Right ventricle myocardium superior (tissue), 1 donor: ENCODE measurements at regions not wholly inside any gene's neighbourhood (a gene's known extent, or its start where the extent isn't known, plus 50 kb on each side); places are given as distances from the start of the nearest gene placed in this dataset.
A peak's percentile ranks its signal among the peaks of the same experiment; 100 is the strongest.
"Not testable (repeated sequence)": the region's sequence is repeated elsewhere in the genome, so short reads cannot be mapped to it uniquely, and the experiment has no call there.

Experiments used
- ATAC-seq: fragments of 200-7000 bp; cut with Tn5 transposase; one replicate; pipeline ENCODE4 v1.9.1; 2020; ENCODE audit warnings: mild to moderate bottlenecking; ENCODE audit not compliant: poor library complexity
- DNase-seq: peaks from one replicate; pipeline ENCODE4 v3.0.0-alpha.2; 2020
- intact Hi-C: fragments of 100-400 bp; cut with DNase I; formaldehyde crosslinking; loops from one replicate; pipeline ENCODE4 v1.11.2; 2022
- donor health status: DM: no; HTN: yes; CAD: no; lungs with severe emphysema.

DNA sequence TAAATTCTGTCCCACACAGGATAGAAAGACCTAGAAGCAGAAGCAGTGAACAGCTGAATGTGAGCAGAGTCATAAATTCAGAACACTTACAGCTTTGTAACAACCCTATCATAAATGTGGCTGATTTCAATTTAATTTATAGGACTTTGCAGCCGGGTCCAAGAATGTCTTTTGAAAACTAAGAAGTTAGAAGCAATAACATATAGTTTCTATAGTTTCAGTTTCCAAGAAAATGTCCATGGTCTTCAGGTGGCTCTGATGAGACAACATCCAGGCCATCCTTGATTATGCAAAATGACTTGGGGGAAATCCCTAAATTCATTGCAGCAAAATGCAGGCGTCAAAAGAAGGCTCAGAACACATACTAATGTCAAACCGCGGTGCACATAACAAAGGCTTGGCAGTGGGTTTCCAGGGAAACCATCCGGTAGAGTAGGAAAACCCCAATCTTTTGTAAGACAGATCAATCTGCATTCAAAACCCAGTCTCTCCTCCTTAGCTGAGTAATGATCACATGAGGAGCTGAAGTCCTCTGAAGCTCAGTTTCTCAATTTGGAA, 442.2 kb upstream of the ID2 start:
- intact Hi-C loops = no loop called here
- ATAC-seq (no peak), DNase-seq (no peak)

DNA sequence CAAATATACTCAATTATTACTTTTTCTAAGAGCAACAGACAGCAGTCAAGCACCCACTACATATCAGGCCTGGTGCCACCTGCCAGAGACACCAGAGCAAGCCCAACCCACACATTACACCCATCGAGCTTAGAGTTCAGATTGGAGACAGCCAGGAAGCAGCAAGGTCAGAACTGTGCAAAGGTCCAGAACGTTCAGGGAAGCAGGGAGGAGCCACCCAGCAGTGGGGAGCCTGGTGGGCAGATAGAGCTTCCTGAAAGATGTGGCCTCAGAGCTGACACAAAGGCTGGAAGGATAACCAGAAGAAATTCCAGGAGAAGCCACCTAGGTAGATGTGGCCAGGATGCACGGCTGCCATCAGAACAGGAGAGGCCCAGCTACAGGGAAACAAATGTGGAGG, 440.5 kb upstream of the ID2 start:
- intact Hi-C loops = no loop called here
- DNase-seq = no peak
- no peak for ATAC-seq

DNA sequence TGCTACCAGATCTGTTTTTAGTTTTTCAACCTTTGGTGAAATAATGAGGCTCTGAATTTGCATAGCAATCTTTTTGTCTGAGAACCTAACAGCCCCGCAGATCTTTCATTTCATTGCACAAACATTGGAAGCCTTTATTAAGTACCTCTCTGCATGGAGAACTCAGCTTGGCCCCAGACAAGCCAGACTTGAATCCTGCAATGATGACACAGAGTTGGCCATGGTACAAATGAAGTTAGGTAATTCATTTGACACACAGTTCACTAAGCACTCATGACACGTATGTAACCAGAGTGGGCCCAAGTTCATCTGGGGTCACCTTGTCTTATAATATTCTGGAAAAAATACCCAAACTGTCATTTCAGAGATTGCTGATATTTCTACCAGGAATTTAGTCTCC, 439.1 kb upstream of the ID2 start:
- ATAC-seq = peak; percentile 58
- intact Hi-C loops = no loop called here
- DNase-seq = no peak

DNA sequence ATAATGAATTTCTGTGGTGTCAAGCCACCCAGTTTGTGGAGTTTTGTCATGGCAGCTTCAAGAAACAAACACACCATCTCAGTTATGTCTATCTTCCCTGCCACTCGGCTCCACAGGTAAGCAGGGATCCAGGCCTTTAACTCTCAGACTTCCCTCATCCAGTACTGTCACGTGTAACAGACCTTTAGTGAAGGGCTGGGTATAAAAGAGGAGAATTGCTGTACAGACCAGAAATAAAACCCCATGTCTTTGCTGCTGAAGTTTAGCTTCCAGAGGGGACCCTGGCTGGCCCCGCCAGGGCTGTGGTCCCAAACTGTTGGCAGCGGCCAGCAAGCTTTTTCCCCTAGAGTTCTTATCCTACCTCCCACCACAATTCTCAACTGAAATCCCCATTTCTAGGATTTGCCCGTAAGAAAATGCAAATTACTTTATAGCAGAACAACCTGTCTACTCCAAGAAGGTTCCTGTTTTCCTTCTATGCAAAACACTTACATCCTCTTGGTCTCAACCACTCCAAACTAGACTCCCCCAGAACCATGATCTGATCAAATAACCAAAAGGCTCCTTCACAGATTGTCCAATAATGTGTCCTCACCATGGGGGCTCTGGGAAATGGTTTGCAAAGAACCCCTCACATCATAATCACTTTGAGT, 438.0 kb upstream of the ID2 start:
- intact Hi-C loops = no loop called here
- DNase-seq (no peak), ATAC-seq (no peak)

DNA sequence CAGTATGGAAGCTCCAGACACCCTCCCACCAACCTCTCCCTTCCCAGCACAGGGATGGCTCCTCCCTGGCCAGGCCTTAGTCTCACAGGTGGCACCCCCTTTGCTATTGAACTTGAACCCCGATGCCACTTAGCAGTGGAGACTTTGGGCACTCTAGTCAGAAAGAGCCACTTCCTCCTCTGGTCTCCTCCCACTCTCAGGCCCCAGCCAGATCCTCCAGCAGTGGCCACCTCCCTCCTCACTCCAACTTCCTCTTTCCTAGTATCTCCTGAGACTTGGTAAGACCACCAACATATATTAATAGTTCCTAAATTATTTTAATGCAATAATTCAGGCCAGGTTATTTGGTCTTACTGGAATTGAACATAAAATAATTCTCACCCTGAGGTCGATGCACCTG, 437.2 kb upstream of the ID2 start:
- intact Hi-C loops = no loop called here
- ATAC-seq = no peak
- DNase-seq = no peak

DNA sequence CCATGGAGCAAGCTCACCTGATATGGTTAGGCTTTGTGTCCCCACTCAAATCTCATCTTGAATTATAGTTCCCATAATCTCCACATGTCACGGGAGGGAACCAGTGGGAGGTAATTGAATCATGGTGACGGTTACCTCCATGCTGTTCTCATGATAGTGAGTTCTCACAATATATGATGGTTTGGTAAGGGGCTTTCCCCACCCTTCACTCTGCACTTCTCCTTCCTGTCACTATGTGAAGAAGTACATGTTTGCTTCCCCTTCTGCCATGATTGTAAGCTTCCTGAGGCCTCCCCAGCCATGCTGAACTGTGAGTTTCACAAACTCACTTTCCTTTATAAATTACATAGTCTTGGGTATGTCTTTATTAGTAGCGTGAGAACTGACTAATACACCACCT, 435.7 kb upstream of the ID2 start:
- ATAC-seq (no peak), DNase-seq (no peak)
- intact Hi-C loops = no loop called here

DNA sequence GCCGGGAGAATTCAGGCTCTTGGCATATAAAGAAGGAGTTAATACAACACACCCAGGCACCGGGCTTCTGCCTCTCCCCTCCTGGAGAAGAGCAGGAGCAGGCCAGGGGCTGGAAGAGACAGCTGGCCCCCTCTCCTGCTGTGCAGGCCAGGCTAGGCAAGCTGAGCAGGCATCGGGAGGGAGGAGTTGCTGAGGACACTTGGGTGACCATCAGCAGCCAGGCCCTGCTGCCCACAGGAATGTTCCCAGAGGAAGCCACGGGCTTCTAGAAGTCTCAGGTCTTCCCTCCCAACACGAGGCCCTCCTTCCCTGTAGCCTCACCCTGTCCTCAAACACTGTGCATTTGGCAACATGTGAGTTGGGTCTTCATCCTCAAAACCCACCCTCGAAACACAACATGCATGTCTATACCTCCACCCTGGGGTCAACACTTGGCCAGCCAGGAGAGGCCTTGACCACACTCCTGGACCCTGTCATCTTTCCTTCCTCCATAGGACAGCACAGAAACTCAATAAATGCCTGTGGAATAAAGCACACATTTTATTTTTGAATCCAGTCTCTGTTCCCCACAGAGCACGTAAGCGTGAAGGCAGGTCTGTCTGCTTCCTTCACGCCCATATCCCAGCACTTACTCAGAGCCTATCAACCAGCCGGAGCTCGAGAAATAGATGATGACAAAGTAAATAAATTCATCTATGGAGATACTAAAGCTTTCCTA, 433.8 kb upstream of the ID2 start:
- intact Hi-C loops = no loop called here
- ATAC-seq = peak; percentile 49
- no peak for DNase-seq

DNA sequence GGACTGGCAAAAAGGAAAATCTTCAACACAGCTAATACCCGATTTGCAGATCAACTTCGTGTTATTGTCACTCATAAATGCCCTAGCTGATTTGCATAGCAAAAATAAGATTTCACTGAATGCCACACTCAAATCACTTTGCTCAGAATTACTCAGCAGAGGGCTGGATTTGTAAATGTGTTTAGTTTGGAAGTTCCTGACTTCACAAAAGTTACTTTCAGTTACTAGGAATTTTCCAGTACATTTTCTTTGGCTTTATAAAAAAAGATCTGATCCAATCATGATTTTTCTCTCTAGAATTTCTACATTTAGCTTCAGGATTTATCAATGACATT, 433.3 kb upstream of the ID2 start:
- ATAC-seq (peak; percentile 40), DNase-seq (no peak)
- intact Hi-C loops = no loop called here

DNA sequence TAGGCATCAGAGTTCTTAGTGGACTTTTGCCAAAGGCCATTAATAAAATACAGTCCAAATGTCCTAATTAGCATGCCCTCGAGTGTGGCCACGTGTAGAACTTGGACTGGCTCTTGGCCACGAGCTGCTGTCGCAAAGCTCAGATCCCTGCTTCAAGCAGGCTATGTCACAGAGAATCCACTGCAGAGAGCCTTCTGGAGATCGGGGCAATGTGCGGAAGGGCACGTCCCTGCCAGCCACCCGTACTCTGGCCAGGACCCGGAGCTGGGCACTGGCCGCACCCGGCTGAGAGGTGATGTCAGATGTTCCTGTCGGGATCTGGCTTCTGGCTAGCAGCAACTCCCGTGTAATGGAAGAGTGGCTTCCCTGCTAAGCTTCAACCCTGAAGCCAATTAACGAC, 432.7 kb upstream of the ID2 start:
- ATAC-seq = peak; percentile 68

DNA sequence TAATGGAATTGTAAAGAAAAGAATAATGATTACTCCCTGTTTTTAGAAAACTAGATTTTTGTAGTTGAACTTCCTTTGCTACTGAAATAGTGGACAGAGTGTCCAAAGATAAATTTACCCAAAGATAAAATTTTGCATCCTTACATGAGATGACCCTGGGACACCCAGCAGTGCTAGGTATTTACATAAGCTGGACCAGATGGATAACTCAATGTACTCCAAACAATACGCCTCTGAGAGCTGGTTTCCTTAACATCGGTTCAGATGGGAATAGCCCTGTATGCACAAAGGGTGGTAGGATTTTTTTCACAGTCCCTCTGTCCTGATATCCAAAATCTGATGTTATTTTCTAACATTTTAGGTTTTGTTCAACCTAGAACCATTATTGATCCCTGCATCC, 432.1 kb upstream of the ID2 start:
- intact Hi-C loops = no loop called here
- no peak for DNase-seq
- ATAC-seq = no peak

More for the DNA sequence above, 432.7 kb upstream of the ID2 start:
- no peak for DNase-seq
- intact Hi-C loops = no loop called here

DNA sequence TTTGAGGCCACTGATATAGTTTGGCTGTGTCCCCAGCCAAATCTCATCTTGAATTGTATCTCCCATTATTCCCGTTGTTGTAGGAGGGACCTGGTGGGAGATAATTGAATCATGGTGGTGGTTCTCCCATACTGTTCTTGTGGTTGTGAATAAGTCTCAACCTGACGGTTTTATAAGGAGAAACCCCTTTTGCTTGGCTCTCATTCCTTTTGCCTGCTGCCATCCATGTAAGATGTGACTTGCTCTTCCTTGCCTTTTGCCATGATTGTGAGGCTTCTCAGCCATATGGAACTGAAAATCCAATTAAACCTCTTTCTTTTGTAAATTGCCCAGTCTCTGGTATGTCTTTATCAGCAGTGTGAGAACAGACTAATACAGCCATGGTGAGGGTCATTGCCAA, 431.6 kb upstream of the ID2 start:
- ATAC-seq, intact Hi-C loops: not testable (repeated sequence)

DNA sequence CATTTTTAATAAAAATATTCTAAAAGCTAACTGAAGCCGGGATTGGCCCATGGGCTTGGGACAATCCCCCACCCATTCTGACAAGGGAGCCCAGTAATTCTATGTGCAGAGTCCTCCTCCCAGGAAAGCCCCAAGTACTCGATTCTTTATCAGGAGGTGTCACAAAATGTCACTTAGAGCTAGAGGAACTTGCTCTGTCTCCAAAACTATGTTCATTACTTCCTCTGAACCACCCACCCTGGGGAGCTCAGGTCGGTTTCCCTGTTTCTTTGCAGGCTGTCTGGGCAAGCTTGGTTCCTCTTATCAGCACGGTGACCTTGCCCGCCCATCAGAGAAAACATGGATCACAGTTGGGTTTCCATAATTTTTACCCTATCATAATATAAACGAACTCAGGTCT, 430.6 kb upstream of the ID2 start:
- DNase-seq (no peak), ATAC-seq (no peak)
- intact Hi-C loops = no loop called here

More for the DNA sequence above, 431.6 kb upstream of the ID2 start:
- DNase-seq = not testable (repeated sequence)

DNA sequence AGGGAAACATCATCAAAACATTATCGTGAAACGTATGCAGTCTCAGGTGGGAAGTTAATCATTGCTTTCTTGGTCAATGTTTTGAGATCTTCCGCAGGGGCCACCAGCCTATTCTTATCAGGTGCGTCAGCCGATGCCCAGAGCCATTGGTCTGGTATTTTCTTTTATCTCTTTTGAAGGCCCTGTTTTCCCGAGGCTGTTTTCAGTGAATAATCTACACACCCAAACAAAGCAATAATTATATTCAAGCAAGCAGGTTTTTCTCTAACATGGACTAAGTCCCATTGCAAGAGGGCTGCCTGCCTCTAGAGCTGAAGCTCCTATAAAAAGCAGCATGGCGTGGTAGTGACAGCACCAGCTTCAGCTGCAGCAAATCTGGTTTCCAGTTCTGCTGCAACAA, 430.0 kb upstream of the ID2 start:
- intact Hi-C loops = no loop called here
- DNase-seq (no peak), ATAC-seq (no peak)

DNA sequence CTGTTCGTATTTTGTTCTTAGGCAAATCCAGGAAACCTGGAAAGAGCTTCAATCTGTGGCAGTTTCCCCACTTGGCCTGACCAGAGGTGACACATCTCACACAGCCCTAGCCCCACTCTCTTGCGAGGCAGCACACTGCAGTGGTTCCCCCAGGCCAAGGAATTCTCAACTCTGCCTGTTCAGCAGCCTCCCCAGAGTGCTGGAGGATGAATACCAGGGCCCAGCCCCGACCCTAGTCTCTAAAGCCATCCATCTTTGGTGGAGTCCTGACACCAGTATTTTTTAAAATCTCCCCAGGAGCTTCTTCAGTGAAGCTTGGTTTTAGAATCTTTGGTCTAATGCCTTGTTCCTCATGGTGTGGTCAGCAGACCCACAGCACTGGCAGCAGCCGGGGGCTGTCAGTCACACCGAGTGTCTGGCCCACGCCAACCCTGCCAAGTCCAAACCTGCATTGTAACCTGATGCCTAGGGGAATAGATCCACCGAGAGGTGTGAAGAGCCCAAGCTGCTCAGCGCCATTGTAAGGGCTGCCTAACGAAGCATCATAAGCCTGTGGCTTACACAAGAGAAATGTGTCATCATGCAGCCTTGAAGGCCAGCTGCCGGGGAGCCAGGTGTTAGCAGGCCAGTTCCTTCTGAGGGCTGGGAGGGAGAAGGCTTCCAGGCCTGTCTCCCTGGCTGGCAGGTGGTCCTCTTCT, 428.7 kb upstream of the ID2 start:
- DNase-seq (no peak), ATAC-seq (no peak)
- intact Hi-C loops = no loop called here

DNA sequence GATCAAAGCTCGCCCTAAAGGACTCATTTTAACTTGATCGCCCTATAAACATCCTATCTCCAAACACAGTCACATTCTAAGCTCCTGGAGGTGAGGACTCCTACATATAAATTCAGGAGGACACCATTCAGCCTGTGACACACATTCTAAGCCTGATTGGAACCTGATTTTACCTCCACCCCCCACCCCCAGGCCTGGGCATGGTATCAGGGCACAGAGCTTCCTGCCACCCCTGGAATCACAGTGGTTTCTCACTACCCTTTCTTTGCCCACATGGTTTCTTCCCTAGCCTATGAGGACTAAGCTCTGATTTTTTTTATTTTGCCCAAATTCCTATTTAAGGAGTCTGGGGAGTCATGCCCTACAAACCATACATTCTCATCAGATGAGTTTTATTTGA, 428.1 kb upstream of the ID2 start:
- DNase-seq = no peak
- intact Hi-C loops = no loop called here
- no peak for ATAC-seq

DNA sequence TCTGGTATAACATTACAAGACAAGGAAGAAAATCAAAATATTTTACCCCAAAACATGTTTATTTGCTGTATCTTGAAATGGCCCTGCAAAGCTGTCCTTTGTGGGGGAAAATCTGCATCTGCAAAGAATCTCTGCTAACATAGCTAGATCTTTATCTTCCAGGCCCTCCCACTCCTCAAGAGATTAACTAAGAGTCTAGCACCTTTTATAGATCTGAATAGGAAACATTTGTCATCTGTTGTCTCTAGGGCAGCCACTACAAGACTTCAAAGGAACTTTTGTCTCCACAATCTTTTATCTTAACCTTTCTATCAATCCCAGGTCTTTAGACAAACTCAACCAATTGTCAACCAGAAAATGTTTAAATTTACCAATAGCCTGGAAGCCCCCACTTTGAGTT, 427.6 kb upstream of the ID2 start:
- ATAC-seq, DNase-seq, intact Hi-C loops: not testable (repeated sequence)

DNA sequence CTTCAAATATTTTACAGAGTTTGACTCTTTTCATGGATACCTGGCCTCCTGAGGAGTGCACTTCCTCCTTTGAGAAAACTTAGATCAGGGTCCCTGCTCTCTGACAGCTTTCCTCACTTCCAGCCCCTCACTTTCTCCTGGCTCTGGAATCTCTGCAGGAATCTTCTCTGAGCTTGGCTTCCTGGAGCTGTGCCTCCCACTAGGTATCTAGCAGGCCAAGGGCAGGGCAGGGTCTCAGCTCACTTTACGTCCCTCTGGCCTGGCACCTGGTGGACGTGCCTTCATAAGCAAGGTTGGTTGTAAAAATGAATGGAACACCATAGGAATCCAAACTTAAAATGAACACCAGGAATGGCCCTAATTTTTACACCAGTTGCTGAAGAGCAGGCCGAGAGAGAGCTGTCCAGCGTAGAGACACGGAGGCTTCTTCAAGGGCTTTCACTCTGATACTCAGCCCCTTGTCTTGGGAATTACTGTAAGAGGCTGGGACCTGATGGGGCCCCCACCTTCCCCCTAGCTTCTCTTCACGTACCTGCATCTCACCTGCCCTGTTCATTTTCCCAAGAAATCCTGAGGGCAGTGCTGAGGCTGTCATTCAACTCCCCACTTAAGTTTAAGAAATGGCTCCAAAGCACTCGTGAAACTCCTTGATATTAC, 426.9 kb upstream of the ID2 start:
- DNase-seq (no peak), ATAC-seq (no peak)
- intact Hi-C loops = no loop called here

DNA sequence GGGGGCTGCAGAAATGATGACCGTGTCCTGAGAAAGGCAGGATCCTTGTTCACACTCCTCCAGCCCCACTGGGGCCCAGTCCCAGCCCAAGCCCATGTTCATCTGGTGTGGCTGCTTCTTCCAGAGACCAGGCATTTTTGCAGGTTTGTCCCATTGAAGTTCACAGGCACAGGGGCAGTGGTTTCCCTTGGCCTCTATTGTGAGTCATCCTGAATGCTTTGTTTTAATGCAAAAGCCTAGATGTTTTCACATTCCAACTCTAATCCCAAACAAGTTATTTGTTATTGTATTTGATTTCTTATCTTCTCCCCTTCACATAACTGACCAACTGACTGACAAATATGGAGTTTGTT, 426.4 kb upstream of the ID2 start:
- no peak for DNase-seq
- ATAC-seq = no peak
- intact Hi-C loops = no loop called here

DNA sequence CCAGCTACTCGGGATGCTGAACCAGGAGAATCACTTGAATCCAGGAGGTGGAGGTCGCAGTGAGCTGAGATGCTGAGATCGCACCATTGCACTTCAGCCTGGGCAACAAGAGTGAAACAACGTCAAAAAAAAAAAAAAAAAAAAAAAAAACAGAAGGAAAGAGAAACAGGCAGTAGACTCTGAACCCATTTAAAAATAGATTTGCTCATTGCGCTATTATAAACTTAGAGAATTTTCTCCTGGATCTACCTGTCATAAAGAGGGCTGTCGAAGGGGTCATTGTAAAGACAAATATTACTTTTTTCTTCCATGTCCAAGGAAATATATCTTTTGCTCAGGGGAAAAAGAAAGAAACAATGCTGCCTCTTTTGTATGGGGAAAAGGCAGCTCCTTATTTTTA, 425.0 kb upstream of the ID2 start:
- no peak for ATAC-seq

DNA sequence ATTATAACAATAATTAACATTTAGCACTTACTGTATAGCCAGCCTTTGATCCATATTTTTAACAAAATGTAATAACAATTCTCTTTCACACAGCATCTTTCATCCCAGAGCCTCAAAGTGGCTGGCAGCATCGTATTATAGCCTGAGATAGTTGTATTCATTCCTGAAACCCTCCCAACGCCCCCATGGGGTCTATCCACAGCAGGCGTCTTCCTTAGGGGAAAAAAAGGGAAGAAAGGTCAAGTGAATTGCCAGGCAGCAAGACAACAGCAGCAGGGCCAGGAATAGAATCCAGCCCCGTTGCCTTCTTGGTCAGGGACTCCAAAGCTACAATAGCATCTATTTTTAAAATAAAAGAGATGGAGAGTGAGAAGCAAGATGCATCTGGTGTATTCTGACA, 424.4 kb upstream of the ID2 start:
- intact Hi-C loops = no loop called here
- DNase-seq (no peak), ATAC-seq (no peak)

More for the DNA sequence above, 425.0 kb upstream of the ID2 start:
- intact Hi-C loops = no loop called here
- no peak for DNase-seq
